GM21825 (cell line): ENCODE measurements at regions not wholly inside any gene's neighbourhood (a gene's known extent, or its start where the extent isn't known, plus 50 kb on each side); places are given as distances from the start of the nearest gene placed in this dataset.
"Not testable (repeated sequence)": the region's sequence is repeated elsewhere in the genome, so short reads cannot be mapped to it uniquely, and the experiment has no call there.

ENCODE experiments used
- ATAC-seq: cut with Tn5 transposase; IDR thresholded peaks from one replicate; pipeline ENCODE4 v1.9.1; 2021; ENCODE audit warnings: mild to moderate bottlenecking, moderate library complexity; ENCODE audit not compliant: unreplicated experiment

DNA sequence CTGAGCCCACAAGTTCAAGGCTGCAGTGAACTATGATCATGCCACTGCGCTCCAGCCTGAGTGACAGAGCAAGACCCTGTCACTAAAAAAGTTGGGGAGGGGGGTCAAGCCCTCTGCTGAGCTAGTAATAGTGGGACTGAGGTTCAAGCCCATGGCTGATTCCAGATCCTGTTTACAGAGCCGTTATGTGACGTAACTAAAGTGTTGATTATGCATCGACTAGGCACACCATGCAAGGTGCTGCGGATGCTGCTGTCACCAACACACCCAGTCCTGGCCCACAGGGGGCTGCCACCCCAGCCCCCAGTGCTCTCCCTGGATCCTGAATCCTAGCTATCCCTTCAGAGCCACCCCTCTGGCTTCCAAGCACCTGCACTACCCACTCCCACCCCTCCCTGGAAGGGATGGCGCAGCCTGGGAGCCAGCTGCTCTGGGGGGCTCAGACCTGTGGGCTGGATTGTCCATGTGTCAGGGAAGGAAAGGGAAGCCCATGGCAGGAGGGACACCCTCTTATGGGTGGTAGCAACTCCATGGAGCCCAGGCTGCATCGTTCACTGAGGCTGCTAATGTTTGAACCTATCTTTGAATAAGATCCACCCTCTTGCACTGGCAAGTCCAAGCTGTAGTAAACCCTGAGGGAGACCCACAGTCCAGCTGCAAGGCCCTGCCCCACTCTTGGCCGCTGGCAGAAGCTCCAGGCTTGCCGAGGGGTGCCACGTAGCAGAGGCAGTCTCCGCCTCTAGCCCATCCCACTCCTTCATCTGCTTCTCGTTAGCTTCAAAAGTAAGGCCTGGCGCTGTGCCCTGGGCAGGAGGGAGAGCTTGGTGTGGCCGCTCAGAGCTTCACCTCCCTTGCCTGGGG, 95.0 kb downstream of the SNX5 start:
- no peak for ATAC-seq

DNA sequence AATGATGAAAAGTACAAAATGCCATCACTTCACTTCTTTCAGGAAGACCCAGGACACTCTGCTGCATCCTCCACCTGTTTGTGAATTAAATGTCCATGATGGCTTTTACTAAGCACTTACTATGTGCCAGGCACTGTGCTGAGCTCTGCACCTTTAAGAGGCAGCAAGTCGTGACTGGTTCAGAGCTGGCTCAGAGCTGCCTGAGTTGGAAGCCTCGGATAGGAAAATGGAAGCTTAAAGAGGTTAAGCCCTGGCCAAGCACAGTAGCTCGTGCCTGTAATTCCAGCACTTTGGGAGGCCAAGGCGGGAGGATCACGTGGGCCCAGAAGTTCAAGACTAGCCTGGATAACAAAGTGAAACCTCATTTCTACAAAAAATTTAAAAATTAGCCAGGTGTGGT, 95.6 kb downstream of the SNX5 start:
- ATAC-seq, result no peak

DNA sequence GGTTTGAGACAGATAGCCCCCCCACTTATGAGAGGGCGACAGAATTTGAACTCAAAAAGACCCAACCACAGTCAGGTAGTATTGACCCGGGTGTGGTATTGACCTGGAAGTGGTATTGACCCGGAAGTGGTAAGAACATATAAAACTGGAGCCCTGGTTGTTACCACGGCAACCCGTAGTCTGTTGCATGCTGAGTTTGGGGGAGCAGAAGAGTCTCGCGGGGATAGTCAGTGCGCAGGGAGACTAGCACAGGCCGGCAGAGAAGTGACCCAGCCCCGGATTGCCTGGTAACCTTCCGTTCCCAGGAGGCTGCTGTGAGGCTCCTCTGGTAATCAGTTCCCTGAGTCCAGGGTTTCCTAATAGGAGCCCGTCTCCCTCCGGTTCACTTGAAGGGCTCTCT, 96.2 kb downstream of the SNX5 start:
- no peak for ATAC-seq

DNA sequence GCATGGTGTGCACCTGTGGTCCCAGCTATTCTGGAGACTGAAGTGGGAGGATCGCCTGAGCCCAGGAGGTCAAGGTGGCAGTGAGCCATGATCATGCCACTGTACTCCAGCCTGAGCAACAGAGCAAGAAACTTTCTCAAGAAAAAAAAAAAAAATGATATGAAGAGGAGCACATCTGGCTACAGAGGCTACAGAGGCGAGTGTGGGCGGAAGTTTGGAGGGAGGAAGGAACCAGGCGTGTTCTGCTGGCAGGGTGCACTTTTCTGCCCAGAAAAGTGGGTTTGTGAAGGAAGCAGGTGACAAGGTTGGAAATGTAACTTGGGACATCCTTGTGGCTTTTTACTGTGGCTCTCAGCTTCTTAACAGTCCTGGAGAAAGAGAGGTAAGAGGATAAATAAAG, 96.7 kb downstream of the SNX5 start:
- ATAC-seq, result no peak

DNA sequence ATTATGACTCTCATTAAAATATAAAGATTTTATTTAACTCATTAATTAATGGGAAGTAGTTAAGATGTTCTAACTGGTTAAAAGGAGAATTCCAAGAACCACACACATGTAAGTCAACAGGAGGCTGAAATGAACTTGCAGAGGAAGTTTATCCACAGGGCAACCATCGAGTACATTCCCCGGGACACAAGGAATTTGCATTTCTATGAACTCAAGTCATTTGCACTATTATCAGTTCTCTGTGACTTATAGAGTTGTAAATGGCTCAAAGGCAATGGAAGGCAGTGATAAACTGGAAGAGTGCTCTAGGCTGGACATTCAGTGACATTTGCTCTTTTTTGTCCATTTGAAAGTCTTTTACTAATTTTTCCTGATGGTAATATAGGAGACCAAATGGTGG, 97.4 kb downstream of the SNX5 start:
- ATAC-seq, result no peak

DNA sequence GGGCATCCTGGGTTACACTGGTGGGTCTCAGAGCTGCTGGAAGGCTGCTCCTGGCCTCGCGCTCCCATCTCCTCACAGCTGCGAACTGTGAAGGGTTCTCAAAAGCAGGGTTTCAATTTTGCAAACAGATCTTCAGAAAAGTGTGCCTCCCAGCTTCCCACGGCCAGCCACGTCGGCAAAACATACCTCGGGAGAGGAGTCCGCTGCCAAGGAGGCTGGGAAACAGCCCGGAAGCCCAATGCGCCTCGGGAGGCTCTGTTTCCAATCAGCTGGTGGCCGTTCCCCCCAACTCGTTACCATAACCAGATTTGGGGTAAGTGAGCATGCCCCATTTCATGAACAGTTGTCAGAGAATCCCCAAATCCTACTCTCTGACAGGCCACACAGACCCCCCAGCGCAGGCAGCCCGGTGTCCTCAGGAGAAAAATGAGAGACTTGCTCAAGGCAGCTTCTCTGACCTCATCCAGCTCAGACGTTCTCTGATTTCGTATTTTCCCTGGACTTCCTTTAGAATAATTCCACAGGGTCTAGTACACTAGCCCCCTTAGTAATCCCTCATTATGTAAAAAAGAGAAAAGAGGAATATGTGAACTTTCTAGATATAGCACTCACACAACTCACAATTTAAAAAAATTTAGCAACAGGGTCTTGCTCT, 98.4 kb downstream of the SNX5 start:
- no peak for ATAC-seq

DNA sequence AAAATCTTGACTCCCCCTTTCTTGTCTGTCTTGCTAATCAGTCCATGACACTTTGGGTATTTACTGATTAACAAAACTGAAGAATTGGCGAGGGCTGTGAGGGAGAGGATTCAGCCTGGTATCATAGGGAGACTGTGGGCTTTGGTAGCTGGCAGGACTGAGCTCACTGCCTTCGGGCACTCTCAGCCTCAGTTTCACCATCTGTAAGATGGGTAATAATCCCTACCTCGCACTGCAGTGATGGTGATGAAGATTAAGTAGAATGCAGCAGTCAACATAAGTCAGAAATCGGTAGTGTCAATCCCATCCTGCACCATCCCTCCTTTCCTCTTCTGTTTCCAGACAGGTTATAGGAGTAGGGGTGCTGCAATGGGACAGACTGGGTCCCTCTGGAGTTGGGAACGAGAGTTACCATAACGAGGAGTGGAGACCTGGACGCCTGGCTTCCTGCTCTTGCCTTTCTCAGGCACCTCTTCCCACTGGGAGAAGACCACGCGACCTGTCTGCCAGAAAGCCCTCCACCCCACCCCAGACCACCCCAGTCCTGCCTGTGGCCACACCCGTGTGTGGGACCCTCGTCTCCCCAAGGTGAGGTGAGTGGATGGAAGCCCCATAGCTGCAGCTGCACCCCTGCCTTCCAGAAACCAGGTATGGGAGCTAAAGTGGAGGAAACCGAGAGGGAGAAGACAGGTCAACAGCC, 99.1 kb downstream of the SNX5 start:
- no peak for ATAC-seq

DNA sequence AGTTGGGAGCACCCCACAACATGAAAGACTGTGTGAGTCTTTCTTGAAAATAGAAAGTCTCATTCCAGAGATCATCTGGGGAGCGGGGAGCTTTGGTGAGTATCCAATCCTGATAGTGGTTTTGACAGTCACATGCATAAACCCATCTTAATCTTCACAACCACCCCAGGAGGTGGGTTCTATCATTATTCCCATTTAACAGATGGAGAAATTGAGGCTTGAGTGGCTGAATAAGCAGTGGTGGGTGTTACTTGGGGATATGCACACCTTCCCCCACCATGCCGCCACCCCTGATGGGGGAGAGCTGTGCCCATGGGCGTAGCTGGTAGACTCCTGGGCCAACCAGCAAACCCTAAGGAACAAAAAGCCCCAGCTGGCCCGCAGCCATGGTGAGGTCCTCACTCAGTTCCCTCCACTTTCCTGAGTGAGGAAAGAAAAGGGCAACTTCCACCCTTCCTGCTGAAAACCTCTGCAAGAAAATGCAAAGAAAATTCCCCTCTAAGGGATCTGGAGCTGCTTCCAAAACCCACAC, 99.8 kb downstream of the SNX5 start:
- ATAC-seq, result no peak

DNA sequence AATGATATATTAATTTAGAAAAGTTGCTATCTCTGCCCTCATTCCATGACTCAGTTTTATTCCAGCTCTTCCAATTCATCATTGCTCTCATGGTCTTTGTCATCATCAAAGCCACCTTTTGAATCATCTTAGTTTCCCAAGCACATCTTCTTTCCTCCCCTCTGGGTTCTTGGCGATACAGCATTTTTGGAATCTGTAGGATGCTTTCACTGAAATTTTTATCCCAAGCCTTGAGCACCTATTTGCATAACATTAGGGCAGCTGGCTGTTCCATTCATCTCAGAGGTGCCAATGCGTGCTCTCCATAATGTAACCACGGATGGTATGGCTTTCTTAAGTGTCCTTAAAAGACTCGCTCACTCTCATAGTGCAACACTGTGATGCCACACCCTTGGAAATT, 100.4 kb downstream of the SNX5 start:
- no peak for ATAC-seq

DNA sequence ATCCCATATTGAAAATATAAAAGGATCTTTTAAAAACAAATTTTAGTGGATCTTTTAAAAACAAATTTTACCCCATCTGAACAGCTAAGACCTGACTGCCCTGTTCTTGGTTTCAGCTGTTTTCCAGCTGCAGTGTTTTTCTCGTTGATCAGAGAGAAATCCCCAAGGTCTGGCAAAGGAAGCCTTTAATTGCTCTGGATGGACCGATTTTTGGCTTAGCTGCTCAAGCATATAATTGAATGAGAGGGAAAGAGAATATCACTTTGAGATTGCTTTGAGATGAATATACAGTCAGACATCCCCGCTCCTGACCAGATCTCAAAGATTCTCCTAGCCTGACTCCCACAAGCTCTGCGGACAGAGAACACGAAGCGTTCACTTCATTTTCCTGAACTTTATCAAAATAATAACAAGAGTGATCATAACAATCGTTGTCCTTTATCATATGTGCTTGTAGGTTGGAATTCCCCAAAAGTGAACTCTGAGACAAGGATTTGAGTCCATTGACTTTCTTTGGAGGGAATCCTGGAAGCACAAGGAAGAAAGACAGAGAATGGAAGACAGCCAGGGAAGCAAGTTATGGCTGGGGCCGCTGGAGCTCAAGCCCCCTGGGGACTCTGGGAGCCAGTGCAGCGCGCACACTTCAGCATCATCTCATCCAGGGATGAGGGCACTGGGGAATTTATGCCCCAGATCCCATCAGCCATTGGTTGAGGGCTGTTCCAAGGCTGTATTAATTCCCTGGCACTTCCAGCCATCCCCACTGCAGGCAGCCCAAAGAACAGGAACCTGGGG, 101.3 kb downstream of the SNX5 start:
- ATAC-seq, result no peak

DNA sequence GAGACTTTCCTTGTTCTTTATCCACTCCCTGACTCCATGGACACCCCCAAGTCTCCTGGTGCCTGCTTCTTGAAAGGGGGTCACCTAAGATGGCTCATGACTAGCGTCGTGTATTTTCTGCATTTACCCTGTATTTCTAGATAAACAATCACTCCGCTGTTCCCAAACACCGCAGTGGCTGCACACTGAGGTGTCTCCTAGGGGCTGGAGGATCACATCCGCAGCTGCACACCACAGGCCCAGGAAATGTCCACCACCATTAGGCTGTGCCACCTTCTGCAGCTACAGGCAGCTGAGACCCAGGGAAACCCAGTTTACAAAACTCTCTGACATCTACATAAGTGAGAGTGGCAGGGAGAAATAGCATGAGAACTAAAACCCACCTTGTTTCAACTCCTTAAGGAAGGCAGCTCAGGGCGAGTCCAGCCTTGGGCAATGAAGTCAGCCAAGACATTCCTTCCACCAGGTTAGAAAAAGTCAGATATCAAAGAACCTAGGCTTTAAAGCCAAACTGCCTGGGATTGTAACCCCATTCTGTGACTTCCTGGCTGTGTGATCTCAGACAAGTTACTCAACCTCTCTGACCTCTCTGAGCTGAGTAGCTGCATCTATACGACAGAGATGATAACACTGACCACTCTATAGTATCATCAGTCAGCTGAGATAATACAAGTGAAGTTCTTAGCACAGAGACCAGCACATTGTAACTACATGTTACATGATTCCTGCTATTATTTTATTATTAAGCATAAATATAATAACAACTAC, 102.2 kb downstream of the SNX5 start:
- ATAC-seq, result no peak

DNA sequence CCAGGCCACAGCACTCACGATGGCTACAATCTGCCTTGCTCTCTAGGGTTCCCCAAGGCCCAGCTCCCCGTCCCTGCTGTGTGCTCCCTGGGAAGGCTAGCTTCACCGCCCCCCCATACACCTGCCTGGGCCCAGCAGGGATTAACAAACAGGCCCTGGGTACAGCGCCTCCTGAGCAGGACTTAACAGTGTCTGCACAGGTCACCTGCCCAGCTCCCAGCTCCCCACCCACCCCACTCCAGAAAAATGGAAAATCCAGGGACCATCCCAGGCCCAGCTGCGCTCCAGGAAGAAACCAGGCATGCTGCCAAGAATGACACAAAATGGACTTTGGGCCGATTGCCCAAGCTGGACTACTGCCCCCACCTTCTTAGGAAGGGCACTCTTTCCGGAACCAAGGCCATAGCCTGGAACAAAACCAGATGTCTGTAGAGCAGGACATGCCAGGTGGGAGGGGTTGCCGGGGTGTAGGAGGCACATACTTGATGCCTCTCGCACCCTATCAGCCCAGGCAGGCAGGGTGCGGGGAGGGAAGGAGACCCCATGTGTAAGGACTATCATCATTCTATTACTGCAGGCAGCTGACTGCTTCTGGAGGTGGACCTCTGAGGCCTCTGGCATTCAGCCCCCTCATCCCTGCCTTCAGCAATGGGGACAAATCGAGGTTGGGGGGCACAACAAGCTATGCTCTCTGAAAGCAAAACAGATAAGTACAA, 104.9 kb downstream of the SNX5 start:
- no peak for ATAC-seq

DNA sequence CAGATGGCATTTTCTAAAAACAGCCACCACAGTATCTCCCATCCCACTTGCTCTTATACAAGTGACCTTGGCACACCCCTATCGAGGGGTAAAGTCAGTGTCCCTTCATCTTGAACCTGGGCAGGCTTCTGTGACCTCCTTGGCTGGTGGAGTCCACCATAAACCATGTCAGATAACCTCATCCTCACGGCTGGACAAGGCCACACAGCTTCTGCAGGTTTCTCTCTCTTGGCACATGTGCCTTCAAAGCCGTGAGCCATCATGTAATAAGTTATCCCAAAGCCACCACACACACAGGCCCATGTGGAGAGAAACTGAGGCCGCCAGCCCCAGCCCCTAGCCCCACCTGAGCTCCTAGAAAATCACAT, 105.4 kb downstream of the SNX5 start:
- ATAC-seq, result no peak

DNA sequence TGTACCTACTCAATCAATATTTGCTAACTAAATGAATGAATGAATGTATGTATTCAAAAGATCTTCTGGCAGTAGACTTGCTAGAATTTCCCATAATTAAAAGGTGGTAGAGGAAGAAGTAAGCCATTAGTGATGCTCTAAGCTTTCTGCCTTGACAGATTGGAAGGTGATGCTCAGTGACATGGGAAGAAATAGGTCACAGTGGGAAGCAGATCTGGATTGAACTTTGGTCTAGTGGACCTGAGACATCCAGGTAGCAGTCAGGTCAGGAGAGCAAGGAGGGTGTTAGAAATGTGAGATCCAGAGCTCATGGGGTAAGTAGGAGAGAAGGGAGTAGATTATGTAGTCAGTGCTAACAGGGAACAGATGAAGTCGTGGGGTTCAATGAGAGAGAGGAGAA, 106.4 kb downstream of the SNX5 start:
- no peak for ATAC-seq

DNA sequence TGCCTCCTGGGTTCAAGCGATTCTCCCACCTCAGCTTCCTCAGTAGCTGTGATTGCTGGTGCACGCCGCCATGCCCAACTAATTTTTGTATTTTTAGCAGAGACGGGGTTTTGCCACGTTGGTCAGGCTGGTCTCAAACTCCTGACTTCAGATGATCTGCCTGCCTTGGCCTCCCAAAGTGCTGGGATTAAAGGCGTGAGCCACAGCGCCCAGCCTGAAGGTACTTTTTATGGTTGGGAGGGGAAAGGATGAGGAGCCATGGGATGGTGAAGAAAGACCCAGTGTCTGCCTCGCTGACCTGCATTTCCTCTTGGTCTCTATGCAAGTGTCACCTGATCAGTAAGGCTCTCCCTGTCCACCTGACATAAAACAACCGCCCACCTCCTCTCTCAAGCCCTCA, 107.0 kb downstream of the SNX5 start:
- ATAC-seq, result not testable (repeated sequence)

DNA sequence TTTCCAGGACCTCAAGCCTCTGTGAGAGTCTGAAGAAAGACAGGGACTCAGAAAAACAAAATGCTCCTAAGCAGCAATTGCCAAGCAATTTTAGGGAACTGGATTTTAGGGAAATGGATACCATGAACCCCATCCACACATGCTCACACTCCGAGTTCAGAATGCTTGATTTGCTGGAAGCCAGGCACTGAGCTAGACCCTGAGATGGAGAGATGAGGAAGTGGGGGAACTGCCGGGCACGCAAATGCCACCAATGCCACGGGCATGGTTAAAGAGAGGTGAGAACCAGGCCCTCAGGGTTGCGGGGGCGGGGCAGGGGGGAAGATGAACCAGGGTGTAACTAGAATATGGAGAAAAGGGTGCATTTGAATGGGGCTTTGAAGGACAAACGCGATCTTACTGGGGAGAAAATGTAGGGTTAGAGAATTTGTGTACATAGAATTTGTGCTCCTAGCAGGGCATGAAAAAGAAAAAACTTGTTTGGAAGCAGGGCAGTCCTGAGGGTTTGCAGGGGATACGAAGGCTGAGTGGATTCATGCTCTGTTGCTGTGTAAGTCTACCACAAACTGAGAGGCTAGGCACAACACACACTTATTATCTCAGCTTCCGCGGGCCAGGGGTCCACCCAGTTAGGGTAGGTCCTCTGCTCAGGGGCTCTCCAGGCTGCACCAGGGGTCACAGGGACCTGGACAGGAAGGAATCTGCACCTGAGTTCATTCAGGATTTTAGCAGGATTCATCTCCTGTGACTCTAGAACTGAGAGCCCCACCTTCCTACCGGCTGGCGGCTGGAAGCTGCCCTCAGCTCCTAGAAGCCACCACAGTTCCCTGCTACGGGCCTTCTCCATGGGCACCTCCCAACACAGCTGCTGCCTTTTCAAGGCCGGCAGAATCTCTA, 108.0 kb downstream of the SNX5 start:
- ATAC-seq, result no peak

DNA sequence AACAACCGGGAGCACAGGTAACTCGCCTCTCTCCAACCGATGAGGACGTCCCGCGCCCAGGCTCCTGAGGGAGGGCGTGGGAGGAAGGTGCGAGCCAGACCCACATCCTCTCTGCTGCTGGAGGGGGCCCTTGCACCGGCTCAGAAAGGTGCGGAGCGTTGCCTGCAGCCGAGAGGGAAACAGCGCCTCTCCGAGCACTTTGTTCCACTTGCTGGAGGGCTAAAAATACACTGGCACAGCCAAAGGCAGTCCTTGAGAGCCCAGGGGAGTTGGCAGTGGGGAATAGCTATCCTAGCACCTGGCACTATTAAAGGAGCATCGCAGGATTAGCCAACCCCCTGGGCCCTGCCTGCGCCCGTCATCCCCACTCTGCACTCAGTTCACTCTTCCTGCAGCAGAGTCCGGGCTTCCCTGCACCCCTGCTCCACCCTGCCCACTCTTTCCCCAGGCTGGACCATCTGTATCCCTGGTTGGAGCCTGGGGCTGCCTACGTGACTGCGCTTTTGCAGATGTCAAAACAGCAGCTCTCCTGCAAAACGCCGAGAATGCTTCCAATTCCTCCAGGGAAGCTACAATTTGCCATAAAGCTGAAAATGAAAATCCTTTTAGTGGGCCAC, 108.9 kb downstream of the SNX5 start:
- ATAC-seq, result no peak

DNA sequence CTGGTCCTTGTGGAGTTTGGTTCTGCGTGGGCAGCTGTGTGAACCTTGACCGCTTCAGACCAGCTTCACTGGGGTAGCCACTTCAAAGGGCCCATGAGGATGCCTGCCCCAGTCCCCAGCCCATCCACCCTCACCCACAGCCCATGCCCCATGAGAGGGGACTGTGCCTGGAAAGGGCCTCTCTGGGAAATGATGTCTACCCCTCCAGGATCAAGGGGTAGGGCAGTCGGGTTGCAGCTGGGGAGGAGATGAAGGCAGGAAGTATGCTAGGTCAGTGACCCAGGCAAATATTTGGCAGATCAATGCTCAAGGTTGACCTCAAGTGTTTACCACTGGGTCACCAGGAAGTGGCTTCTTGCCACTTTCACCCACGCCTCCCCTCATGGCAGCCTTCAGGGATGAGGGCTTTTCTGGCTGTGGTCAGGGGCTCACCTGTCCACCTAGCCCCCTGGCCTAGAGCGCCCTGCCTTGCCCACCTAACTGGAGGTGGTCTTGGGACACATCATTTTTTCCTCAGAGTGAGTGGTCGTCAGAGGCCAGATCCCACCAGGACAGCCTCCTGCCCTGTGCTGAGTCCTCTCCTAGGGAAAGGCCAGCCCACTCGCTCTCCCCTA, 109.5 kb downstream of the SNX5 start:
- ATAC-seq, result no peak
